Hematopoietic multipotent progenitor cell treated with erythropoietin and hydrocortisone succinate and interleukin-3 and kit ligand, for 4 days (in vitro differentiated cells): ENCODE measurements at regions not wholly inside any gene's neighbourhood (a gene's known extent, or its start where the extent isn't known, plus 50 kb on each side); places are given as distances from the start of the nearest gene placed in this dataset.

Source experiments
- DNase-seq: peaks from one replicate; pipeline ENCODE4 v3.0.0-alpha.2; 2015

DNA sequence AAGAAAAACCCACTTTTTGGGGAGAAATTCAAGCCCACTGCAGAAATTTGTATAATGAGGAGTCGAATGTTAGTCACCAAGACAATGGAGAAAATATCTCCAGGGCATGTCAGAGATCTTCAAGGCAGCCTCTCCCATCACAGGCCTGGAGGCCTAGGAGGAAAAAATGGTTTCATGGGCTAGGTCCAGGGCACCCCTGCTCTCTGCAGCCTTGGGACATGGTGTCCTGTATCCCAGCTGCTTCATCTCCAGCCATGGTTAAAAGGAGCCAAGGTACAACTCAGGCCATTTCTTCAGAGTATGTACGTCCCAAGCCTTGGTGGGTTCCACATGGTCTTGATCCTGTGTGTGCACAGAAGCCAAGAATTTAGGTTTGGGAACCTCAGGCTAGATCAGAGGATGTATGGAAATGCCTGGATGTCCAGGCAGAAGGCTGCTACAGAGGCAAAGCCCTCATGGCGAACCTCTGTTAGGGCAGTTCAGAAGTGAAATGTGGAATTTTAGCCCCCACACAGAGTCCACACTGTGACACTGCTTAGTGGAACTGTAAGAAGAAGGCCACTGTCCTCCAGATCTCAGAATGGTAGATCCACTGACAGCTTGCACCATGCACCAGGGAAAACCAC is 561.4 kb downstream of the ISL1 start:
- DNase-seq: no peak

DNA sequence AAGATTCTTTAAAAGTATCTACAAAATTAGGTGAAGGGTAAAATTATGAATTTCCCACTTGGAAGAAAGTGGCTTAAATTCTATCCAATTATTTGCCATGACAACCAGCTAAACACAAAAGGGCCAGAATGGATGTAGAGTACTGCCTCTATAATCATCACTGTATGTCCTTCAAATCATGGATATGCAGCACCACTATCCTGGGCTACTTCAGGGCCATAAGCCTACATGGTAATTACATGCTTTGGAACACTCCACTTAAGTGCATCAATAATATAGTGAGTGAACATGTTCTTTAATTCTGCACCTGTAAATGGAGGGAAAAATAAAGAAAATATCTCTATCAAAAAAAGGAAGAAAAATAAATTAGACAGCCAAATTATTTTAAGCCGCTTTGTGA is 575.2 kb downstream of the ISL1 start:
- no peak for DNase-seq

DNA sequence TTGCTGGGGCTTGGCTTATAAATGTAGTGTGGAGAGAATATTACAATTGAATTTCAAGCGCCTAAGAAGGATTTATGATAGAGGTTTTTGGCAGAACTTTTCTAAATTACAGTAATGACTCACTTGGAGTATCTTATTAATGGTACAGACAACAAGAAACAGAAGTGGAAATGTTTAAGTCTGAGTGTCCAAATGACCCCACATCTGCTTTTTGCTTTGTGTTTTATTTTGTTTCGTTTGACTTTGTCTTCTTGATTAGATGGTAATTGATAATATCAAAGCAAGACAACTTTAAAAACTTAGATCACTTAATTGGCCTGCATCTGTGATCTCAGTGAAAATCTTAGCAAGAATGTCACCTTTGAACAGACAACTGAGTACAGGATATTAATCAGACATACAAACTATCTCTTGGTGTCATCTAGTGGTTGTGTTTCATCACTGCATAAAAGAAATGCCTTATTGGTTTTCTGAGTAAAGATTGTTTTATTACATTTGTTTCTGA is 577.4 kb downstream of the ISL1 start:
- peak; percentile 3 for DNase-seq

DNA sequence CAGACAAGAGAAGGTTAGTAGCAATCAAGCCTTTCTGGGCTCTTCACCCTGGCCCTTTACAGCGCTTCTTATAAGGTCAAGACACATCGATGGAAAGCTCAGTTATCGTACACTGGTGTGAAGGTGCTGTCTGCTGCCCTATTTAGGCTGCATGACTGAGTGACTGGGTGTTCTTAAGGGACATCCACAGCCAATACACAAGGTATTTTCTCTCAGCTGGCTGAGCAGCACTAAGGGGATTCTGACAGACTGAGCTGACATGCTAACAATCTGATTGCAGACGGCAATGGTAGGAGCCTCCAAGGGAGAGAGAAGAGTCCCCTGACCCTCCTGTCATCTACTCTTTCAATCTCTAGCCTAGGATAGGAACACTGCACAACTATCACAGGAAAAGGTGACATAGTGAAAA is 577.9 kb downstream of the ISL1 start:
- no peak for DNase-seq

DNA sequence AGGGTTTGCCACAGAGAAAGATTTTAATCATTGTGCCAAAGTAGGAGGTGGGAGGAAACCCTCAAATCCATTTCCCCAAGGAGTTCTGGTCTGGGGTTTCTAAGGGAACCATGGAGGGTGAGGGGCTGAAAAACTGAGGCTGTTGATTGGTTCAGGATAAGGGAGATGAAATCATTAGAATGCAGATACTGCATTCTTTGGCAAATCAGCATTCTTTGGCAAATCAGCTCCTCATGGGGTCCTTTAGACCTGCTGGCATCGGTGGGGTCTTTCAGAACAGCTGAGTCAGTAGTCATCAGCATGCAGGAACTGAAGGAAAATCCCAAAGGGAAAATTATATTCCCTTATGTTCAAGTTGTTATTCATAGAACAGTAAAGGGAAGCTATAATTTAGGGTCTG is 585.5 kb downstream of the ISL1 start:
- no peak for DNase-seq

DNA sequence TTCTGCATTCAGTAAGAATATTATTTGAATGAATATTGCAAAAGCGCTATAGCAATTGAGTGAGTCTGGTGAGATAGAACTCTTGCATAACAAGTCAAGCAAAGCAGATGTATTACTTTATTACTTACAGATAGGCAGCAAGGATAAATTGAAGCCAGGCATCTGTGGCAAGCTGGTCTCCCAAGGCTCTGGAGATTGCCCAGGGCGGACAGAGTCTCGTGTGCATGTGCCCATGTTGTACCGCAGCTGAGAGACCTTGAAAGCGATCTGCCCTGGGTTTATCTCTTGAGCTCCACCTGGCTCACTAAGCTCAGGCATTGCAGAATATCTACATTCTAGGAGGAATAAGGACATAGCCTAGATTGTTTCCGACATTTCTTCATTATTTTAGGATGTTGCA is 591.6 kb downstream of the ISL1 start:
- DNase-seq: no peak

DNA sequence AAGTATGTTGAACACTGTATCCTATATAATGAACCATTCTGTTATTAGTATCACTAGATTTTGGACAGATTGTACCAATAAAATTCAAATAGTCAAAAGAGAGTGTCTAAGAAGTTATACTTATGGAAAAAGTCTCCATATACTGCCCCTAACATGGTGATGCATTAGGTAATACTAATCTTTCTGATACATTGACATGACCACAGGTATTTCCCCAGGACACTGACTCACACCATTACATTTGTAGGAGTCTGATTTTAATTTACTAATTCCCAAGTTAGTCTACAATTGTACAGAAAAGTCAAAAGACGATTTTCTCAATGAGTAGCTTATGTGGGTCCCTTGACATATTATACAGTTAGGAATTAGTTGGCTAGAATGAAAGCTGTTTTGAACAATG is 593.8 kb downstream of the ISL1 start:
- no peak for DNase-seq

DNA sequence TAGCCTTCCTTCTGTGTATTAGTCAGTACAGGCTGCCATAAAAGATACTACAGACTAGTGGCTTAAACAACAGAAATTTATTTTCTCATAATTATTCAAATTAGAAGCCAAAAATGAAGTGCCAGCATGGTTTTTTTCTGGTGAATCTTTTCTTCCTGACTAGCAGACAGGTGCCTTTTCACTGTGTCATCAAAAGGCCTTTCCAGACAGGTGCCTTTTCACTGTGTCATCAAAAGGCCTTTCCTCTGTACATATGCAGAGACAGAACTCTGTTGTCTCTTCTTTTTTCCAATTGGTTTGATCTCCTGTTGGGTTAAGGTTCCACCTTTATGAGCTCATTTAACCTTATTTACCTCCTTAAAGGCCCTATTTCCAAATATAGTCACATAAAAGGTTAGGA is 599.9 kb downstream of the ISL1 start:
- no peak for DNase-seq

DNA sequence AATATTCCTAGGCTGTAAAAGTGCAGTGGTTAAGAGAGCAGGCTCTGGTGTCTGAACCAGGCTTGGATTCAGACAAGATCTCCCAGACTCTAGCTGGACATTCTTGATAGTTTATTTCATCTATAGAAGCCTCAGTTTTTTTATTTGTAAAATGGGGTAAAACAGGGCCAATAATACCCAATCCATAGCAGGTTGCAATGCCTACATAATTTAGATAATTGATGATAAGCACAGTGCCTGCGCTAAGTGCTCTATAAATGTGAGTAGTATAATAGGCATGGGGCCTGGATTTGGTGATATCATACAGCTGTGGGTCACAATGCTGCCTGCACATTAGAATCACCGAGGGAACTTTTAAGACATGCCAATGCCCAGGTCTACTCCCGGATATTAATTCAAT is 603.5 kb downstream of the ISL1 start:
- DNase-seq: no peak

DNA sequence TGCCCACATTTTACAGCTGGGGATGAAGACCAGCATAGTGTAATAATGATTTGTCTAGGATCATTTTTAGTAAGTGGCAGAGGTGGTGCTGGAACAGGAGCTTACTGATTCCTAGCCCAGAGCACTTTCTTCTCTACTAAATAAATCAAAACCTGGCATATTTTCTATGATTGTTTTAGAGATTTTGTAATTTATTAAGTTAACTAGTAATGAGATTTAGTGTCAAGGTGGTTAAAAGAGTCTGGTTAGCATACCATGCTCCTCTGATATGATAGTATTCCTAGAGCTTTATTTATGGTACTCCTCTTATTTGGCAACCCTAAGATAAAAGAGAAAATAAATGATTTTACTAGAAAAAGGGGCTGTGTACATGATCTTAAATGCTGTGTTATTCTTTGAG is 604.0 kb downstream of the ISL1 start:
- no peak for DNase-seq

DNA sequence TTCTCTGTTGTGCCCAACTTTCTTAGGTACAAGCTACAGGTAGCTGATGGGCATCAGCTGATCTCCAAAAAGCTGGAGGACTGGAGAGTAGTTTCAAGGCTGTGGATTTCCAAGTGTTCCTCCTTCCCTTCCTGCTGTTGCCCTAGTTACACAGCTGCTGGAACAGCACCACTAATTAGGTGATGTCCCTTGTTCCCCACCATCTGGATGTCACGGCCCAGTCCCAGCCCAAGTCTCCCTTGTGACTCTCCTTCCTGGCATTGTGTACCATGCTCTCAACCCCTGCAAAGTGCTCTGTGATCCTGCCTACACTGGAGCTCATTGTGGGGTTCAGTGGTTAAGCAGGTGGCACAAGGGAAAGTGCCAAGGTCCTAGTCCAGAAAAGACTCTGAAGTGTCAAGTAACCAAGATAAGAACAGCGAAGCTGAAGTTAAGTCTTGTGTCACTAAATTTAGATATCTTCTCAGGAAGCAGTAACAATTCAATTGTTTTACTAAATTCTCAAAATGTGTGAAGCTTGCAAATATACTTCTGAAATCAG is 604.5 kb downstream of the ISL1 start:
- DNase-seq: no peak

DNA sequence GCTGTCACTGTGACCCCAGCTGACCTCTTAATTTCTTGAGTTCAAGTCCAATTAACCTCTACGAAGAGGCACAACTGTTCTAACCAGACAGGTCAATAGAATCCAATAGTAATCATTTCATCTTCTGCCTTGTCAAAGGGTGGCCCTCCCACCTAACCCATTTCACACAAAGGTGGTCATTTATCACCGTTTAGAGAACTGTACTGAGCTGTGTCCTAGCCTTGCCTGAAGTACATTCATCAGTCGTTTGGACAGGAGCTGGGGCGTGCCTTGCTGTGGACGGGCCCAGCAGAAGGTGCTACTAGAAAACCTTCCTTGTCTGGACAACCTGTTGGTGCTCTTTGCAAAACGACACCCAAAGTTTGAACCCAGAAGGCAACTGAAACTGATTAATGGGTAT is 605.4 kb downstream of the ISL1 start:
- no peak for DNase-seq

DNA sequence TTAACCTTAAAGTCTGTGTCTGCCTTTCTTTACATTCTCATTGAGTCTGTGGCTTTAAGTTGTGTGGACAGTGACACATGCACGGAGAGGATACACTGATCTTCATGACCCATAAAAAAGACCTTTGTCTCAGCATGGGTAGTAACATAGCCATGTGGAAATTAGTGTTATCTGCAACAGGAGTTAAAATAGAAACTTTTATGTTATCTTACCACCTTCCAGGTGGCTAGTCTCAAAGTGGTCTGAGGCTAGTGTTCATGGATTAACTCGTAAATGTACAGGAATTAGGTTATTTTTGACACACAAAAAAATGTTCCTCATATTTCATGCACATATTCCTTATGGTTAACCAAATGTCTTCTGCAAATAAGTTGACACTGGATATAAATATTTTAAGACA is 607.0 kb downstream of the ISL1 start:
- no peak for DNase-seq

DNA sequence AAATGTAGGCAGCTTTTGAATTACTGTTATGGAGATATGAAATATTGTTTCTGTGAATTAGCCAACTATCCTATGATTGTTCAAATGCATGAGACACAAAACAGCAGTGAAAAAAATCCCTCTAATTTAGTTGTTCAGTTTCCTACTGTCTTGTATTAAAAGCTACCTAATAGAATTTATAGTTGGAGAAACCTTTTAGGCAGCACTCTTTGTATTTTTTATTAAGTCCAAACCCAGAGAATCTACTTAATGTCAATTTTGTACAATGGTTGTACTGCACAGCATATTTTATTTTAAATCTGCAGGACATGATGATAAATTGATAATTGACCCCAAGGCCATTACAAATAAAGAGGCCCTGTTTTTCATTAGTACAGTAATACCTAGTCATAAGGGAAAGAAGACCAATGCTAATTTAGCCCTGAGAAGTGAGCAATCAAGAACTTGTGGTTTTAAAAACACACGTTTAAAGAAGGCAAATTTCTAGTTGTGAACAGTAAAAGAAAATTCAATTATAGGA is 607.5 kb downstream of the ISL1 start:
- DNase-seq: no peak

DNA sequence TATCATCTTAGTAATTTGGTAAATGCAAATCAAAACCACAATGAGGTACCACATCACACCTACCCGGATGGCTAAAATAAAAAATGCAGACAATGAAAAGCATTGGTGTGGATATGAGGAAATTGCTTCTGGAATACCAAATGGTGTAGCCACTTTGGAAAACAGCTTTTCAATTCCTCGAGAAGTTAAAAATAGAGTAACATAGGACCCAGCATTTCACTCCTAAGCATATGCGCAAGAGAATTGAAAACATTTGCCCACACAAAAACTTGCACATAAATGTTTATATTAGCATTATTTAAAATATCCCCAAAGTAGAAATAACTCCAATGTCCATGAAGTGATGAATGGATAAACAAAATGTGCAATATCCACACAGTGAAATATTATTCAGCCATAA is 608.7 kb downstream of the ISL1 start:
- DNase-seq: no peak

DNA sequence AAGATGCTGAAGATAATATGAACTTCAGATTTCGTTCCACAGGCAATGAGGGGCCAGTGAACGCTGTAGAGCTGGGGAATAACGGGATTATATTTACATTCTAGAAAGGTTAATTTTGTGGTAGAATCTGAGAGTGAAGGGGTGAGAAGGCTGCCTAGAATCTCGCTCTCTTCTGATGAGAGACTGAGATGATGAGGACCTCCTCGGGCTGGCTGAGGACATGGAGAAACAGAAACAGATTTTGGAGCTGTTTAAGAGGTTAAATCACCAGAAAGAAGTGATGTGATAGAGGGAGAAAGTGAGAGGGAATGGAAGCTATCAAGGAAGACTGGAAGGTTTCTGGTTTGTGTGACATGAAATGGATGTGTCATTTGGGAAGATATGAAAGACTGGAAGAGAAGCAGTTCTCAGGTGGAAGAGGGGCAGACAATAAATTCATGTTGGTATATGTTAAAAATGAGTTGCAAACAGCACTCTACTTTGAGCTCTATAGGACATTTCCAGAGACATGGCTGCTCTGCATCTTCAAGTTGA is 612.6 kb downstream of the ISL1 start:
- DNase-seq: no peak

DNA sequence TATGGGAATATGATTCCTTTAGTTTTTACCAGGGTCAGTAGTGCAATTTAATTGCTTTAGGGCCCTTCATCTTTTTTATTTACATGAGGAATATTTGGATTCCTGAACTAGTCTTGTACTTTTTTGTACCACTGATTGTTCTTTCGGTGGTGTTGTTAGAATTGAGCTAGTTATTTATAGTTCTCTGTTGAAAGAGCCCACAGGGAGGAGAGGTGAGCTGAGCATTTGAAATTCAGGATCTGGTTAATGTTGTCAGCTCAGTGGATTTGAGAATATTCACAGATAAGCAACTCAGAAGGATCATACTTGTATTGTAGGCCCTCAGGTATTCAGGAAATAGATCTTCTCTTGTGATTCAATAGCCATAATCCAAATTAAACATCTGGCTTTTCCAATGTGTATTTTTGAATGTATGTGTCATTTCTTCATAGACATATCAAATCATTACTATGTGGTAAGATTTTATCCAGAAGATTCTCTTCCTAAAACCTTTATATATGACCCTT is 613.2 kb downstream of the ISL1 start:
- DNase-seq: no peak

DNA sequence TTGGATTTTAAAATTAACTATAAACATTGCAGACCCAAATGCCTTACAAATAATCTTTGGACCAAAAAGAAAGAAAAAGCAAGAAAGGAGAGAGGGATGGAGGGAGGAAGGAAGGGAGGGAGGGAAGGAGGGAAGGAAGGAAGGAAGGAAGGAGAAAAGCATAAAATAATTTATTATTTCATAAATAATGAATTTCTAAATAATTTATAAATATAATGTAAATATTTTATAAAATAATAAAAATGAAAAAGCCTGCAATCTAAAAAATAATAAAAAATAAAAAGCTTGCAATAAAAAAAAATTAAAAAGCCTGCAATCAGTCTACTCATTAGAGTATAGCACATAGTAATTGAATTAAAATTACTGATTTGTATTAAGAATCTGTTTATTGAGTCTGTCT is 614.3 kb downstream of the ISL1 start:
- no peak for DNase-seq

DNA sequence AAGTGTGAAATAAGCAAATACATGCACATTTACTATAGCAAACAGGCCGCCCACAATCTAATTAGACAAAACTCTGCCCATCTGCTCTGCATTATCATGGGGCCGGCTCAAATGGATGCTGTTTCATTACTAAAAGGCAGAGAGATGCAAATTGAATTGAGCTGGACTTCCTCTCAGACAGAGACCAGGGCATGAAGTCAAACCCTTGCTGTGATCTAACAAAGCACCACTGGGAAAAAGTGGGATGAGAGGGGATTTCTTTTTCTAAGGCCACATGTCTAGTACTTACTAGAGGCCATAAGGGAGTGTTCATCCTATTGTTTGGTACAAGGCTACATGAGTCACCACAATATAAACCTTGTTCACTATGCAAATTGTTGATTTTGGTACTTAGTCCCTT is 614.7 kb downstream of the ISL1 start:
- no peak for DNase-seq

DNA sequence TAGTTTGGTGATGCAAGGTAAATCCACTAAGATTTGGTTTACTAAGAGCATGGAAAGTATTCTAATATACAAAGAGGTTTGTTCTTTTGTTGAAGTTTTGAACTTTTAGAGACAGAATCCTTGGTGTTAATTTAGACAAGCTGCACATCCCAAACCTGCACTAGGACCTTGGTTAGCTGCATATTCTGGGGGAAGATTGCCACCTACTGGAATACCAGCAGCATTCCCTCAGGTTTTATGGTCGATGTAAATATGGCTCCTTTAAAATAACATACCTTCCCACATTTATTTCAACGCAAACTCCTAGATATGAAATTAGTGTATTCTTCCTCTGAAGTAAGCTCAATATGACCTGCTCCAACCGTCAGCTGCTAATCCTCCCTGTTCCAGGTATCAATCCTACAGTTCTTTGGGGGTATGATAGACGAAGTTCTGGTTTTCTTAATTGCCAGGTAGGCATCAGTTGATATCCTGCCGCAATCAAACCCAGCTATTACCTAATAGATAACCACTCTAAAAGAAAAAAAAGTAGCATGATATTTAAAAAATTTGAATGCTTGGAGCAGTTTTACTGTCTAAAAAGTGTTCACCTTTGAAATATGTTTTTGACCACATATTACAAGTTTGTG is 624.1 kb downstream of the ISL1 start:
- peak; percentile 53 for DNase-seq

DNA sequence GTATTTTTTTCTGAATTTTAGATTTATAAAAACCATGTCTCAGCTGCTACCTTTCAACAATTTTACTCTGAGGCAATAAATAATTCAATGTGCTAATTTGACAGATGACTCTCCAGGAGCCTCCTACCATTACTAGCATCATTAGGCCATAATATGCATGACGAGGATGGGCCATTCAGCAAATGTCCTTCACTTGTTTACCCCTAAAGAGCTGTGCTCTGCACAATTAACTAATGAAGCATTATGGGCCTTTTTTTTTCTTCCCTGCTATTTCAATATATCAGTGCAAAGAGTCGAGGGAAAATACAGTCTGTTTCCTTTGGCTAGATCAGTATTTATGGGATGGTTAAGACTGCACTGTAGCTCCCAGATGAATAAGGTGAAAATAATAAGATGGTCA is 627.2 kb downstream of the ISL1 start:
- no peak for DNase-seq

DNA sequence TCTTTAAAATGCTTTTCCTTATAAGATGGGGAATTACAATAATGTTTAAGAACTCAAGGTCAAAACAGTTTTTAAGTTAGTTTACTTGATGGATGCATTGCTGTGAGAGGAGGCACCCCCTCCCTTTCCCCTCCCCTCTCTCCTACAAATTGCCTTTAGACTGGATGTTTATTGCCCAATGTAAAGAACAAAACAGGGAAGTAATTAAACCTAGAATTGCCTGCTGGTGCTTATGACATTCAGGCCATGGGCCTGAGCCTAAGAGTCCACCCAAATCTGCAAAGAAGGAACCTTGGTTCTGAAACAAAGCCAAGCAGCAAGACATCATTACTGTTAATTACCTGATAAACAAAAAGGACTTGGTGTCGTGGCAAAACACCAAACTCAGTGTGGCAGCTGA is 630.3 kb downstream of the ISL1 start:
- no peak for DNase-seq

DNA sequence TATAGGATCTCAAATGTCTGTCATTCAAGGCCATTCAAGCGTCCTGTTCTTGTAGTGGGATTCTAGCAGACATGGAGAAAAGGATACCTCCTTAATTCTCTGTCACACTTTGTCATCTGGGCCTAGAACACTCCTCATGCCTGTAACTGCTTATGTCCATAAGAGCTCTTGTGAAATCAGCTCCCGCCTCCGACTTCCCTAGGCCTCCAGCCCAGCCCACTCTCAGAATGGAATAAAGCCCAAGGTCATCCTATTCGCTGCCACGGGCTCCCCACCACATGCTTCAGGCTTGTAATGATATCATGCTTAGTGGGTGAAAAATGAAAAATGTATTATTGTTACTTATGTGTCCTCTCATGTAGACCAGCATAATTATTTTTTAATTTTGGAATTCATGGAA is 632.5 kb downstream of the ISL1 start:
- DNase-seq: no peak

DNA sequence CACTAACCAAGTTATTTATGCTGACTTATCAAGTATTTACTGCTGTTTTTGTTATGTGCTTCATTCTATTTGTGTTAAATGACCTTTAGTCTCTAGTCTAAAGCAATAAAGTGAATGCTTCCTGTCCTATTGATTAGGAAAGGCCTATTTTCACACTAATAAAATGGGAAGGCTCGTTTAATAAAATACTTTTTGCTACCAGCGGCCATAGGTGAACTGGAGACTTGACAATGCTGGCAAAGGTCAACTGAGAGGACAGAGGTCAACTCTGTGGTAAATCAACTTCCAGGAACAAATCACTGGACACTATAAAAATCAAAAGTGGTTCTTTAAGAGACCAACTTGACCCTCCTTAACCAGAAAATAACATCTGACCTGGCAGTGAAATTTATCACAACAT is 634.3 kb downstream of the ISL1 start:
- no peak for DNase-seq
